T-cell (primary cell): ENCODE measurements at regions not wholly inside any gene's neighbourhood (a gene's known extent, or its start where the extent isn't known, plus 50 kb on each side); places are given as distances from the start of the nearest gene placed in this dataset.

Experiments used
- ATAC-seq, 4 experiments: fragments of 200-7000 bp in 3 of 4; fragments of 150-1000 bp in 1 of 4; cut with Tn5 transposase; replicated peaks in 1 of 4; 1 replicate in 3 of 4; 2 replicates in 1 of 4; pipeline ENCODE4 v1.10.0; 2021; ENCODE audit warnings: moderate library complexity in 3 of 4, mild to moderate bottlenecking in 2 of 4, moderate number of reproducible peaks in 1 of 4
- CTCF ChIA-PET, 2 donors: fragments of 300-600 bp; sonication (Branson Sonifier 250); formaldehyde crosslinking; loops; one replicate each; lab custom pipeline; 2022; ENCODE audit warnings: antibody characterized with exemption in 2 of 2; lab: Charles Lee
- POLR2A ChIA-PET, 2 donors: fragments of 300-600 bp; sonication (Branson Sonifier 250); formaldehyde crosslinking; loops; one replicate each; lab custom pipeline; 2022; ENCODE audit warnings: antibody characterized with exemption in 2 of 2; lab: Charles Lee
- DNase-seq, 35 experiments: peaks; one replicate each; pipeline versions ENCODE4 v3.0.0 to v3.0.0-alpha.2; 2013 to 2023
- H3K27ac ChIP-seq: one replicate; pipeline ENCODE4 v1.5.1; 2013; ENCODE audit warnings: low read length
- H3K27me3 ChIP-seq, 2 experiments: replicated peaks in 1 of 2; 1 replicate in 1 of 2; 2 replicates in 1 of 2; pipeline versions ENCODE4 v1.6.1 to v1.7.0; 2013; ENCODE audit warnings: low read length in 1 of 2, mixed read lengths in 1 of 2; ENCODE audit not compliant: control insufficient read depth in 2 of 2, insufficient read depth in 2 of 2; ENCODE audit errors: extremely low read depth in 1 of 2
- H3K36me3 ChIP-seq, 2 donors: 1 replicate in 1 of 2; 2 replicates in 1 of 2; pipeline versions ENCODE4 v1.6.1 to v1.7.0; 2013; ENCODE audit warnings: low read length in 1 of 2; ENCODE audit not compliant: control insufficient read depth in 2 of 2, insufficient read depth in 1 of 2; ENCODE audit errors: extremely low read depth in 1 of 2
- H3K4me1 ChIP-seq, 2 experiments: 1 replicate in 1 of 2; 2 replicates in 1 of 2; pipeline versions ENCODE4 v1.6.1 to v1.7.0; 2013; ENCODE audit warnings: low read length in 2 of 2, mixed read lengths in 1 of 2; ENCODE audit not compliant: insufficient read depth in 2 of 2, control insufficient read depth in 1 of 2; ENCODE audit errors: extremely low read depth in 1 of 2
- H3K4me3 ChIP-seq, 2 donors: 1 replicate in 1 of 2; 2 replicates in 1 of 2; pipeline versions ENCODE4 v1.5.1 to v1.7.0; 2013; ENCODE audit warnings: mild to moderate bottlenecking in 2 of 2, low read length in 1 of 2, moderate library complexity in 1 of 2; ENCODE audit not compliant: control insufficient read depth in 1 of 2; ENCODE audit errors: extremely low read depth in 1 of 2
- H3K9me3 ChIP-seq: 2 replicates; pipeline ENCODE4 v1.7.0; 2013
- H3K27ac Mint-ChIP-seq, 2 donors: one replicate each; pipeline ENCODE4 v1.8.0; 2020 to 2021; ENCODE audit warnings: mild to moderate bottlenecking in 2 of 2, mixed read lengths in 2 of 2
- H3K27me3 Mint-ChIP-seq, 2 donors: one replicate each; pipeline ENCODE4 v1.8.0; 2021 to 2022; ENCODE audit warnings: mixed read lengths in 2 of 2
- H3K36me3 Mint-ChIP-seq: one replicate; pipeline ENCODE4 v1.8.0; 2021; ENCODE audit warnings: mixed read lengths
- H3K4me1 Mint-ChIP-seq, 3 donors: one replicate each; pipeline ENCODE4 v1.8.0; 2020 to 2022; ENCODE audit warnings: mixed read lengths in 3 of 3, mild to moderate bottlenecking in 1 of 3
- H3K4me3 Mint-ChIP-seq, 3 donors: one replicate each; pipeline ENCODE4 v1.8.0; 2020 to 2022; ENCODE audit warnings: mild to moderate bottlenecking in 3 of 3, mixed read lengths in 3 of 3, moderate library complexity in 3 of 3
- H3K9me3 Mint-ChIP-seq, 3 donors: one replicate each; pipeline ENCODE4 v1.8.0; 2020 to 2022; ENCODE audit warnings: mixed read lengths in 3 of 3
- WGBS: methylation state at CpG from one replicate; pipeline ENCODE4 v1.1.5; 2013; ENCODE audit warnings: missing lambda C conversion rate; ENCODE audit not compliant: insufficient coverage; 5-methylcytosine and 5-hydroxymethylcytosine counted together

DNA sequence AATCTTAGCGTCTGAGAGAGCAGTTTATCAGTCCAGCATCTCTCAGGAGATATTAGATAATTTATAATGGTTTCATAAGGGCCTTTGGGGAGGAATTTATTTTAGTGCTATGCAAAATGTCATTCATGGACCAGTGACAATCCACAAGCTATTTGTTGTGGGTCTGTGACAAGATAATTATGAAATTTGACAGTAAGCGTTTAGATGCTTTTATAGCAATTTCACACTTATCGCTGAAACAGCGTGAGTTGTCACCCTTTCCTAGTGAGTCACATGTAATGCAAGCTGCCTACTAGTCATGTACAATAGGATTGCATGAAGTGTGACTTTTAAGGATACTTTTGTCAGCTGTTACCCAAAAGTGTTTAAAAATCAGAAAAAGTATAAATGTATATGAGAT is 315.6 kb upstream of the THBS1 start:
- WGBS: 85% methylated on average over 3 of the region's 4 CpGs
- no peak overlapping the region for H3K4me3 ChIP-seq
- POLR2A ChIA-PET: no interaction called here
- H3K9me3 ChIP-seq: no peaks in the 10 kb centered on the region
- no peaks in the 10 kb centered on the region for H3K36me3 Mint-ChIP-seq
- CTCF ChIA-PET: no interaction called here
- H3K4me1 Mint-ChIP-seq: peaks cover 4 to 18% (median 15%) of the 10 kb centered on the region in 3 donors
- DNase-seq: no peak
- ATAC-seq: no peak
- no peaks in the 10 kb centered on the region for H3K36me3 ChIP-seq
- H3K9me3 Mint-ChIP-seq: no peaks in the 10 kb centered on the region
- H3K4me3 Mint-ChIP-seq: no peak overlapping the region
- no peak overlapping the region for H3K27ac ChIP-seq
- H3K27me3 Mint-ChIP-seq: peaks cover 0 to under 1% of the 10 kb centered on the region in 2 donors
- no peaks in the 10 kb centered on the region for H3K4me1 ChIP-seq
- no peak overlapping the region for H3K27ac Mint-ChIP-seq
- peaks cover 0 to 6% of the 10 kb centered on the region in 2 experiments for H3K27me3 ChIP-seq

DNA sequence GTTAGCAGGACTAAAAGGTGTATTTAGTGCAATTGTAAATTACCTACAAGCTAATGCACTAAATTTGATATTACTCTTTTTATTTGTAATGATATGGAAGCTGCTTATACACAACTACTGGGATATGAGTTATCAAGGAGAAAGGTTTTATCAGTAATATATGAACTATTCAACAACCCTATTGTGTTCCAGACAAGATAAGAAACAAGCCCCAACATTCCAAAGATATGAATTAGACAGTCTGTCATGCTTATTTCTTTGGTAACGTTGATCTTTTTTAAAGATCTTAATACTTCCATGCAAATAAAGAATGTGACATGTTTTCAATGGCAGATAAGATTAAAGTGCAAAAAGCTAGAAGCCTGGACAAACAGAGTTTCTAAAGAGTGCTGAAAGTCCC is 314.0 kb upstream of the THBS1 start:
- CTCF ChIA-PET: no interaction called here
- WGBS: no CpG with 5 or more reads among the region's 1 CpG
- no peaks in the 10 kb centered on the region for H3K27me3 Mint-ChIP-seq
- POLR2A ChIA-PET: no interaction called here
- no peaks in the 10 kb centered on the region for H3K9me3 ChIP-seq
- H3K36me3 ChIP-seq: no peaks in the 10 kb centered on the region
- H3K4me1 ChIP-seq: no peaks in the 10 kb centered on the region
- DNase-seq: no peak
- H3K4me3 Mint-ChIP-seq: no peak overlapping the region
- H3K4me1 Mint-ChIP-seq: peaks cover 4 to 15% (median 15%) of the 10 kb centered on the region in 3 donors
- H3K9me3 Mint-ChIP-seq: no peaks in the 10 kb centered on the region
- no peak overlapping the region for H3K27ac ChIP-seq
- peaks cover 0 to 6% of the 10 kb centered on the region in 2 experiments for H3K27me3 ChIP-seq
- no peak overlapping the region for H3K4me3 ChIP-seq
- no peak overlapping the region for H3K27ac Mint-ChIP-seq
- no peak for ATAC-seq
- no peaks in the 10 kb centered on the region for H3K36me3 Mint-ChIP-seq

DNA sequence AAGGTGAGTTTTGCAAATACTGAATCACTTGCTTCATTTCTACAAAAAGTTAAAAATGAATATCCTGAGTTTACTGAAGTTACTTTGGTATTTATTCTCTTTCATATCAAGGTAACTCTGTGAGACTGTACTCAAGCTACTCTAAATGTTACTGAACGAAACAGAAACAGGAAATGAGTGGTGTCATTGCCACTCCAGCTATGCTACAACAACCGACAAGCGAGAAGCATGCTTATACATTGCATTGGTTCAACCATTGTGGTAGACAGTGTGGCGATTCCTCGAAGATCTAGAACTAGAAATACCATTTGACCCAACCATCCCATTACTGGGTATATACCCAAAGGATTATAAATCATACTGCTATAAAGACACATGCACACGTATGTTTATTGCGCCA is 313.2 kb upstream of the THBS1 start:
- CTCF ChIA-PET: no interaction called here
- POLR2A ChIA-PET: no interaction called here
- Mint-ChIP-seq H3K27me3 (peaks cover 0 to 2% of the 10 kb centered on the region in 2 donors), H3K9me3 (no peaks in the 10 kb centered on the region), H3K36me3 (no peaks in the 10 kb centered on the region), H3K4me3 (no peak overlapping the region), H3K27ac (no peak overlapping the region), H3K4me1 (peaks cover 4 to 12% (median 8%) of the 10 kb centered on the region in 3 donors)
- H3K4me3 ChIP-seq: no peak overlapping the region
- 20% methylated on average over 1 of the region's 7 CpGs for WGBS
- peaks cover 0 to 6% of the 10 kb centered on the region in 2 experiments for H3K27me3 ChIP-seq
- H3K4me1 ChIP-seq: no peaks in the 10 kb centered on the region
- no peaks in the 10 kb centered on the region for H3K9me3 ChIP-seq
- DNase-seq: no peak
- no peak overlapping the region for H3K27ac ChIP-seq
- ATAC-seq: no peak
- H3K36me3 ChIP-seq: no peaks in the 10 kb centered on the region

DNA sequence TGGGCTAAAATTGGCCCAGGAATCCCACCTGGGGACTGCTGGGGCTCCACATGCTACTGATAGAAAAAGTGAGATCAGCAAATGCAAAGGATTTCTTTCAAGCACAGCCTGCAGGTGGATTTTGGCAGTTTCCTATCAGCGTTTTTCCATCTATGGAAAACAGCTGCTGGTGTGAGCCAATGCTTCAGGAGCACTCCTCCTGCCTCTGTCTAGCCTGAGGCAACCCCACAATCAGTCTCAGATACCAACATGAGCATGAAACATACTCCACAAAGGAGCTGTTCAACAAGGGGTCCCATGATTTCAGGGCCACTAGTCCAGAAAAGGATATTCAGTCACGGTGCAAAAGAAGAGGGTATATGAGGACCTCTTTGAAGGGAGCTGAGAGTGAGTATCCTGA is 311.5 kb upstream of the THBS1 start:
- POLR2A ChIA-PET: no interaction called here

DNA sequence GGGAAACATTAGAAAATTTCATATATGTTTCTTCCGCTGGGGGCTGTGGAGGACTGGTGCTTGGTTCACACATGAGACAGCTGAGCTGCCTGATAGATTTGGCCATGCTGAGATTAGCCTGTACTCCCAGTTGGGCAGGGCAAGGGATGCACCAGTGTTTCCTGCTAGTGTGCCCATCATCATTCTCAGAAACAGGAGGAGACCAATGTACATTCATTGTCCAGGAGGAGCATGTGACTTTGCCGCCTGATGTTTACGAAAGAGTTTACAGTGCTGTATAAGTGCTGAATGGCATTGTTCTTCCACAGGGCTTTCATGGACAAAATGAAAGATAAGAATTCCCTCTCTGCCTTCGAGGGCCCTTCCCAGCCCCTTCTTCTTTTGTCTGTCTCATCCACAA is 311.1 kb upstream of the THBS1 start:
- CTCF ChIA-PET: no interaction called here
- Histone ChIP-seq H3K27ac (no peak overlapping the region), H3K4me1 (no peaks in the 10 kb centered on the region), H3K36me3 (no peaks in the 10 kb centered on the region), H3K9me3 (no peaks in the 10 kb centered on the region), H3K4me3 (no peak overlapping the region), H3K27me3 (peaks cover 0 to 6% of the 10 kb centered on the region in 2 experiments)
- Mint-ChIP-seq H3K36me3 (no peaks in the 10 kb centered on the region), H3K27ac (no peak overlapping the region), H3K4me3 (no peak overlapping the region), H3K27me3 (peaks cover 0 to 2% of the 10 kb centered on the region in 2 donors), H3K4me1 (peaks cover 0 to 5% (median 0%) of the 10 kb centered on the region in 3 donors), H3K9me3 (no peaks in the 10 kb centered on the region)
- 100% methylated on average over 1 of the region's 4 CpGs for WGBS
- POLR2A ChIA-PET: no interaction called here
- no peak for ATAC-seq
- no peak for DNase-seq

More for the DNA sequence above, 311.5 kb upstream of the THBS1 start:
- no peak for ATAC-seq
- no peaks in the 10 kb centered on the region for H3K36me3 Mint-ChIP-seq
- H3K9me3 Mint-ChIP-seq: no peaks in the 10 kb centered on the region
- H3K36me3 ChIP-seq: no peaks in the 10 kb centered on the region
- H3K27me3 ChIP-seq: peaks cover 0 to 6% of the 10 kb centered on the region in 2 experiments
- no peak overlapping the region for H3K4me3 ChIP-seq
- no peak overlapping the region for H3K27ac Mint-ChIP-seq
- no peak for DNase-seq
- H3K9me3 ChIP-seq: no peaks in the 10 kb centered on the region
- H3K27ac ChIP-seq: no peak overlapping the region
- 50% methylated on average over 1 of the region's 2 CpGs for WGBS
- peaks cover 0 to 2% of the 10 kb centered on the region in 2 donors for H3K27me3 Mint-ChIP-seq
- H3K4me1 Mint-ChIP-seq: peaks cover 0 to 5% (median 0%) of the 10 kb centered on the region in 3 donors
- CTCF ChIA-PET: no interaction called here
- no peak overlapping the region for H3K4me3 Mint-ChIP-seq
- H3K4me1 ChIP-seq: no peaks in the 10 kb centered on the region

DNA sequence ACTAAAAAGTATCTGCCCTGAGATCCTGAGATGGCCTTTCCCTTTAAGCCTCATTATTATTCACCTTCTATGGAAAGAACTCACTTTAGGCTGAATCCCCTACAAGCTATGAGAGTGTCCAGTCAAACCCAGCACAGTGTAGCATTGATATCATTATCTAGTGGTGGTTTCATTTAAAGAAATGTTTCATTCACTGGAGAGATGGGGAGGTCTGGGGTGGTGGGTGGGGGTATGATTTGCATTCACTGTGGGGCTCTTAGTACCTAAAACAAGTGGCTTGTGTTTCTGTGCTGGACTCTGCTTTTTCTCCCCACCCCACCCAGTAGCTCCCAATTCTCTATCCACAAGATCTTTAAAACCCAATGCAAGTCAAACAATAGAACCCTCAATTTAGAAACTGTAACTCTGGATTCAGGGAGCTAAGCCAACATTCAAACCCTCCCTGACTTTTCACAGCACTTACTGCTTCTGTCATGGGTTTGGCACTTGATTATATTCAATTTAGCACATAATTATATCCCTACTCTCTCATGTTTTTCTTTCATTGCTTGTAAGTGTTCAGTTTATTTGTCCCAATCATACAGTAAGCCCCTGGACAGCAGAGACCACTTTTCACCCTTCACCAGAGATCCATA is 310.5 kb upstream of the THBS1 start:
- no peak overlapping the region for H3K4me3 Mint-ChIP-seq
- Histone ChIP-seq H3K9me3 (no peaks in the 10 kb centered on the region), H3K27me3 (peaks cover 0 to 8% of the 10 kb centered on the region in 2 experiments), H3K27ac (no peak overlapping the region), H3K36me3 (no peaks in the 10 kb centered on the region), H3K4me1 (no peaks in the 10 kb centered on the region), H3K4me3 (no peak overlapping the region)
- no peaks in the 10 kb centered on the region for H3K36me3 Mint-ChIP-seq
- ChIA-PET CTCF (no interaction called here), POLR2A (no interaction called here)
- H3K4me1 Mint-ChIP-seq: peaks cover 0 to 5% (median 0%) of the 10 kb centered on the region in 3 donors
- ATAC-seq (no peak), DNase-seq (no peak)
- peaks cover 0 to 2% of the 10 kb centered on the region in 2 donors for H3K27me3 Mint-ChIP-seq
- H3K9me3 Mint-ChIP-seq: no peaks in the 10 kb centered on the region
- no peak overlapping the region for H3K27ac Mint-ChIP-seq
